HS-27A (cell line): ENCODE measurements at regions not wholly inside any gene's neighbourhood (a gene's known extent, or its start where the extent isn't known, plus 50 kb on each side); places are given as distances from the start of the nearest gene placed in this dataset.

Source experiments
- DNase-seq: peaks from one replicate; pipeline ENCODE4 v3.0.0-alpha.2; 2012; ENCODE audit warnings: low read depth, missing footprints

DNA sequence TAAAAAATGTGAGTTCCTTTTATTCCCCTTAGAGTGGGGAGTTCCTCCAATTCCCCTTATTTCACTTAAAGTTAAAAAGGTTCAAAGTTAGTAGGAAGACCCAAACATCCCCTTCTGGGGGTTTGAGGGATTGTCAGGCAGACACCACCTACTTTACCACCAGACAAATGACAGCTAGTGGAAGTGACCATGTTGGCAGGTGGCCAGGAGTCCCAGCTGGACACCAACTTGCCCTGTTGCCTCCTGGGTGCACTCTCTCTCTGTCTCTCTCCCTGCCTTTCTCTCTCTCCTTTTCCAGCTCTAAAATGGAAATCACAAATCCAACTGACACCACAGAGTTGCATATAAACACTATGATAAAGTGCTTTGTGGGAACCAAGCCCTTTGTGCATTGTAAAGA, 307.7 kb upstream of the TLE4 start:
- no peak for DNase-seq

- no peak for DNase-seq
Measured at GRCh38 chr9:79264511-79265355, 307.0 kb upstream of the TLE4 start.

GRCh38 chr9:79266986-79267385, 304.8 kb upstream of the TLE4 start:
- no peak for DNase-seq

DNA sequence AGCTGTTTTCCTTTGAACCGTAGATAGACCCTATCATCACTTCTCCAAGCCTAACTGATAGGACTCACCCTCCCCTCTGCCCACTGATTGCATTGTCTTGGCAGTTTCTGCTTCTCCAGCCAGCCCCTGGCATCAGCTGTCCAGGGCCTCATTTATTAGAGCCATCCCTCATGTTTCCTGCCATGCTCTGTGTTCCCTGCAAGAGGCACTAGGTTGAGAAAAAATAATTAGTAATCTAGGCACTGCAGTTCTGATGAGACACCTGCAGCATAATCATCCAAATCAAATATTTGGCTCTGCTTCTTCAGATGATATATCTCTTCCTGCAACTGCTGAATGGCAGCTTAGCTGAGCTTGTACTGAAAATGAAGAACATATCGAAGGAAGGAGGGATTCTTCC, 303.0 kb upstream of the TLE4 start:
- DNase-seq = no peak

- no peak for DNase-seq
Measured at GRCh38 chr9:79273311-79273710, 298.5 kb upstream of the TLE4 start.

GRCh38 chr9:79279356-79279755, 292.4 kb upstream of the TLE4 start:
- DNase-seq = no peak

GRCh38 chr9:79280691-79281090, 291.1 kb upstream of the TLE4 start:
- no peak for DNase-seq

GRCh38 chr9:79284081-79284480, 287.7 kb upstream of the TLE4 start:
- DNase-seq = no peak

DNA sequence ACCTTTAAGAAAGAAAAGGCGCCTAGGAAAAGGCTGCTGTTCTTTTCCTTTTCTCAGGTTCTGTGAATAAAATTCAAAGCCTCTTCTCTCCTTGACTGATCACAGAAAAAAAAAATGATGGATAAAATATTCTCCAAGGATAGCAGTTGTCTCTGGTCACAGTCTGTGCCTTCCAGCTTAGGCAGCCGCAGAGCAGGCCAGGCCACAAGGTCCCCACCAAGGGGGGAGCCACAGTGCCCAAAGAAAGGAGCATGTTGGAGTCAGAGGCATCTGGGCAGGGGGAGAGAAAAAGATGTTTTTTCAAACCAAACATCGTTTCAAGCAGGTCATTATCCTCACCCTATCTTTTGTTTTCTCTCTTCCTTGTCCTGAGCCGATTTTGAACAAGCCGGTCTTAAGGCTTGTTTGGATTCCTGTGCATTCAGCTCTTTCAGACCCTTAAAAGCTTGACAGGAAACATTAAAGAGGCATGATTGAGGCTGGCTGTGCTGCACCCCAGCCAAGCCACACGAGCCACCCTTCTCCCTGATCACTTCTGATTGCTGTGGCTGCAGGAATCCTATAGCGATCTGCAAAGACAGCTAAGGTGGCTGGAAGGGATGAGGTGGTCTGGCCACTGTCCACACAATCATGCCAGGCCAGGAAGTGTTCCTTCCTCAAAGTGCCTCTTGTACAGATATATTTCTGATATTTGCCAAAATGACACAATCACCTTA, 284.6 kb upstream of the TLE4 start:
- no peak for DNase-seq

GRCh38 chr9:79287708-79288290, 284.0 kb upstream of the TLE4 start:
- DNase-seq = no peak

DNA sequence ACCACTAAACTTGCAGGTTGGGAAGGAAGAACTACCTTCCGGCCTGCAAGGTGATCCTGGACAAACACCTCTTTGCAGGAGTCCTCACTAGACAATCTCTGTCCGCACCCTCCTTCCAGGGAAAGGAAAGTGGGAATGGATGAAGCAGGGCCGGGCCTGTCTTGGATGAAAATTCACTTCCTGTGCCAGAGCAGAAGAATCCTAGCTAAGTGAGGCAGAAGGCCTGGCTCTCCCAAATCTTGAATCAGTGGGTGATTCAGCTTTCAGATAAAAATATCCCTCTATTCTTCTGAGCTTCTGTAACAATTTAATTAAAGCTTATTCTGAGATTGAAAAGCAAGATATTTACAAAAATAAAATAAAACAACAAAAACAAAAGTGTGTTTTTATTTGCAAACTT, 281.9 kb upstream of the TLE4 start:
- no peak for DNase-seq

- no peak for DNase-seq
Measured at GRCh38 chr9:79292731-79293280, 279.0 kb upstream of the TLE4 start.

- no peak for DNase-seq
Measured at GRCh38 chr9:79300068-79300467, 271.7 kb upstream of the TLE4 start.

DNA sequence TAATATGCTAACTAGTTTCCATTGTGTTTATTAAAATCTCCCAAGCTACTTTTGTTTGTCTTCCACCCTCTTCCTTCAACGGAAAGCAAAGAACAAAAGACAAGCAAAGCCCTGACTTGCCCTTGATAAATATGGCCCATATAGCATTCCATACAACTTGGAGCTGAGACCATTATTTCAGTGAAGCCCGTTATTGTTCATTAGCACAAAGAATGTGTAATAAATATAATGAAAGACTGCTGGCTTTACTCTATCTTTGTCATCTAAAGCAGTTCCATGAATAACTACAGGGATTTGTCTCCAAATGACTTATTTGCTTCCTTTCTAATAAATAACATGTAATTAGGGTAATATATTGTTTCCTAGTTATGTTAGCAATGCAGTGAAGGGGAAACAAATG, 270.7 kb upstream of the TLE4 start:
- DNase-seq = no peak

DNA sequence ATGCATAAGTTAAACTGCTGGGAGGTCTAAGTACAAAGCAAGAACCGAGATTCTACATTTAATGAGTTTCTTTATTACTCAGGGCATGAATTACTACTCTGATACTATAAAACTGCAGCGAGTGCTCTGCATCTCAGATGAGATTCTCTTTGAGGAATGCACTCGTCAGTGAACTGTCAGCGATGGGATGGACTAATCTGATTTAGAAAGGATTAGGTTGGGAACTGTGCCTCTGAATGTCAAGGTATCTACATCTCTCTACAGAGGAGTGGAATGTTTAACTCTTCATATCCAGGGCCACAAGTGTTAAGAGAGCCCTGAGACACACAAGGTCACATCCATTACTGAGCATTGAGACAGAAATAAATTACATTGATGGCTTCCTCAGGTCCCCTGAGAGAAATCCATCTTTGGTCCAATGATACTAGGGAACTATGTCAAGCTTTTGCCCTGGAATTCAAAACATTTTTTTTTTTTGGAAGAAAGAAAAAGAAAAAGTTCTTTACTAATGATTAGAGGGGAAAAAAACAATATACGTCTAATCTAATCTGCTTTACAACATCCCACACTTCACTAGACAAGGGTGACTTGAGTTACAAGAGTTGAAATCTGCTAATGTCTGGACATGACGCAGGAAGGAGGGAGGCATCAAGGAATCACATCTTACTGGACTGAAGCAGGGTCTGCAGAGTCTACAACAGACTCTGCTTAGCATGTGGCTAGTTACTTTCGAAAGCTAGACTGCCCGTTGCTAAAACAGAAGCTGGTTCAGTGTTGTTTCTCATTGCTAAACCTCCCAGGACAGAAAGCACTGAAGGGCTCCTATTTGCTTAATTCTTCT, 270.0 kb upstream of the TLE4 start:
- DNase-seq = no peak

DNA sequence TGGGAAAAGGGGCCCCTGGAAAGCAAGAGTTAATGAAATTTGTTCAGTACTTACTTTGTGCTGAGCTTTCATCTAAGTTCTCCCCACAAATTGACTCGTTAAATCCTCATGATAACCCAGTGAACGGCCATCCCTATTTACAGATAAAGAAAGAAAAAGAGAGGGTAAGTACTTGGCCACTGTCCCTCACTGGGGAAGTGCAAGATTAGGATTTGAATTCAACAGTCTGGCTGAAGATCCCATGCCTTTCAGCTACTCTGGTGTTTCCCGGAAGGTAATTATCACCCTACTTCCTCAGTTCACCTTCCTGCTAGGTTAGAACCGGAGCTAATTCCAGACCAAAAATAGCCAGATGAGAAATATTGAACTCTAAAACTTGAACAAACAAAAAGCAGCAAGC, 269.2 kb upstream of the TLE4 start:
- DNase-seq = no peak

- no peak for DNase-seq
Measured at GRCh38 chr9:79308012-79308411, 263.8 kb upstream of the TLE4 start.

- DNase-seq = no peak
Measured at GRCh38 chr9:79312686-79313421, 258.9 kb upstream of the TLE4 start.

DNA sequence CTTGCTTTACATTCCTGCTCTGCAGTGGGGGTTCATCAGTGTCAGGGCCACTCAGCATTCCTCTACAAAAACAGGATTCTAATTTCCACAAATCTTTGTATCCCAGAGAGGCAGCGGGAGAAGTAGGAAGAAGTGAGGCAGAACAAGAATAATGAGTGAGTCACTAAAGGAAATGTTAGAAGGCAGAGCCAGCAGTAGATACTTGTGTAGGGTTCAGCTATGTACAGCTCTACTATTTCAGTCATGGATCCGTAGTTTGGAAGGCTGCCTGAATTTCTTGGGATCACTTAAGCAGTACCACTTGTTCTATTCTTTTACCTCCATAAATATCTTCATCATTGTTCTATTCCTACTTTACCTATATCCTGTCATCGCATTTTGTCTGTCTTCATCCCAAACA, 246.3 kb upstream of the TLE4 start:
- DNase-seq = no peak

- no peak for DNase-seq
Measured at GRCh38 chr9:79329861-79330260, 241.9 kb upstream of the TLE4 start.

DNA sequence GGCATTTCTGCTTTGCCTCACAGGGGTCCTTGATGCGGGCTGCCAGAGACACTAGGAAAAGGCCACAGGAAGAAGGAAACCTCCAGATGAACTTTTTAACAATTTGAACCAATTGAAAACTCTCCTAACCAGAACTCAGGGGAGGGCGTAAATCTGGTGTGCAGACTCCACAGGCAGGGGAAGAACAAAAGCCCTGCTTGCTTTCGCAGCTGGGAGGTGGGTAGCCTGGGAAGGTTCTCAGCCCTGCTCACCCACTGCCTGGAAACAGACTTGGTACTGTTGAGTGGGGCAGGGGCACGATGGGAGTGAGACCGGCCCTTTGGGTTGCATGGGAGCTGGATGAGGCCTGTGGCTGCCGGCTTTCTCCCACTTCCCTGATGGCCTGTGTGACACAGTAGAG, 237.8 kb upstream of the TLE4 start:
- DNase-seq = no peak
